A549 (cell line): ENCODE measurements at regions not wholly inside any gene's neighbourhood (a gene's known extent, or its start where the extent isn't known, plus 50 kb on each side); places are given as distances from the start of the nearest gene placed in this dataset.

Experiments used
- CEBPB ChIP-seq, 2 experiments: fragments of >200 bp in 1 of 2; sonication (Bioruptor Twin) in 1 of 2; formaldehyde crosslinking in 1 of 2; IDR thresholded peaks; 2 replicates each; pipeline ENCODE4 v1.6.1; 2012 to 2016
- CHD2 ChIP-seq: fragments of 150-350 bp; IDR thresholded peaks from 2 replicates; pipeline ENCODE4 v1.6.1; 2014; ENCODE audit warnings: low read length; ENCODE audit not compliant: partially characterized antibody
- EP300 ChIP-seq, 2 experiments: fragments of >200 bp; sonication (Bioruptor Twin); formaldehyde crosslinking; IDR thresholded peaks; 2 replicates in 1 of 2; 3 replicates in 1 of 2; pipeline ENCODE4 v1.6.1; 2016 to 2017
- NFE2L2 ChIP-seq: fragments of 150-350 bp; conservative IDR thresholded peaks from 2 replicates; pipeline ENCODE4 v1.6.1; 2014; ENCODE audit warnings: low read length
- POLR2A ChIP-seq: IDR thresholded peaks from 2 replicates; pipeline ENCODE4 v1.6.1; 2012; ENCODE audit warnings: mild to moderate bottlenecking, low read length
- USF2 ChIP-seq: fragments of 450-650 bp; IDR thresholded peaks from 2 replicates; pipeline ENCODE4 v1.6.1; 2014; ENCODE audit warnings: antibody characterized with exemption
- TF ChIP-seq, protein P1 (sequence below): fragments of >200 bp; sonication (Bioruptor Twin); formaldehyde crosslinking; IDR thresholded peaks from 3 replicates; pipeline ENCODE4 v1.5.1; 2016
- TF ChIP-seq, protein P2 (sequence below): IDR thresholded peaks from 2 replicates; pipeline ENCODE4 v1.6.1; 2012; ENCODE audit warnings: low read depth, borderline replicate concordance

DNA sequence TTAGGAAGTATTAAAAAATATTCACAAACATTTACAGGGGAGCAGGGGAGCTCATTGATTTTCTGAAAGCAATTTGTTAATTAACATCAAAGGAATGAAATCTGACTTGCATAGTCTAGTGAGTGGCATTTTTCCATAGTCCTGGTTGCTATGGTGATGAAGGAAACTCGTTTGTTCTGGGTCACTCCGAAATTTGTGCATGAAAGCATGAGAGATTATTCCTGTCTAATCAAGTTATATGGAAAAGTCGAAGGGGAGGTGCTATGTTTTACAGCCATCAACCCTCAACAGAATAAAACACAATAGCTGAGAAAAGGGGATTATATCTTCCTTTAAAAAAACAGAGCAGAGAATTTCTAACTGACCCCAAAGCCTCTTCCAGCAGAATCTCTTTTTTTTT lies 1495.7 kb upstream of the WWC1 start:
- no peak for TF ChIP-seq CEBPB (IDR thresholded peaks at IDR 0.05)
- TF ChIP-seq USF2, result no peak
- TF ChIP-seq, protein P1, sequence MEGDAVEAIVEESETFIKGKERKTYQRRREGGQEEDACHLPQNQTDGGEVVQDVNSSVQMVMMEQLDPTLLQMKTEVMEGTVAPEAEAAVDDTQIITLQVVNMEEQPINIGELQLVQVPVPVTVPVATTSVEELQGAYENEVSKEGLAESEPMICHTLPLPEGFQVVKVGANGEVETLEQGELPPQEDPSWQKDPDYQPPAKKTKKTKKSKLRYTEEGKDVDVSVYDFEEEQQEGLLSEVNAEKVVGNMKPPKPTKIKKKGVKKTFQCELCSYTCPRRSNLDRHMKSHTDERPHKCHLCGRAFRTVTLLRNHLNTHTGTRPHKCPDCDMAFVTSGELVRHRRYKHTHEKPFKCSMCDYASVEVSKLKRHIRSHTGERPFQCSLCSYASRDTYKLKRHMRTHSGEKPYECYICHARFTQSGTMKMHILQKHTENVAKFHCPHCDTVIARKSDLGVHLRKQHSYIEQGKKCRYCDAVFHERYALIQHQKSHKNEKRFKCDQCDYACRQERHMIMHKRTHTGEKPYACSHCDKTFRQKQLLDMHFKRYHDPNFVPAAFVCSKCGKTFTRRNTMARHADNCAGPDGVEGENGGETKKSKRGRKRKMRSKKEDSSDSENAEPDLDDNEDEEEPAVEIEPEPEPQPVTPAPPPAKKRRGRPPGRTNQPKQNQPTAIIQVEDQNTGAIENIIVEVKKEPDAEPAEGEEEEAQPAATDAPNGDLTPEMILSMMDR, result no peak
- no peak for TF ChIP-seq NFE2L2
- TF ChIP-seq EP300 (IDR thresholded peaks at IDR 0.05), result no peak
- TF ChIP-seq CHD2, result no peak
- TF ChIP-seq POLR2A, result no peak
- TF ChIP-seq, protein P2, sequence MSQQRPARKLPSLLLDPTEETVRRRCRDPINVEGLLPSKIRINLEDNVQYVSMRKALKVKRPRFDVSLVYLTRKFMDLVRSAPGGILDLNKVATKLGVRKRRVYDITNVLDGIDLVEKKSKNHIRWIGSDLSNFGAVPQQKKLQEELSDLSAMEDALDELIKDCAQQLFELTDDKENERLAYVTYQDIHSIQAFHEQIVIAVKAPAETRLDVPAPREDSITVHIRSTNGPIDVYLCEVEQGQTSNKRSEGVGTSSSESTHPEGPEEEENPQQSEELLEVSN, result no peak
